Kidney (tissue), 13 donors: ENCODE measurements at regions not wholly inside any gene's neighbourhood (a gene's known extent, or its start where the extent isn't known, plus 50 kb on each side); places are given as distances from the start of the nearest gene placed in this dataset.

Source experiments
- DNase-seq, 5 donors: peaks; one replicate each; pipeline ENCODE4 v3.0.0-alpha.2; 2013 to 2020
- FAIRE-seq: peaks from 2 replicates; lab custom pipeline; 2012; peaks lifted over from hg19 to GRCh38; lab: Jason Lieb, UNC
- H3K27ac ChIP-seq, 2 donors: one replicate each; pipeline ENCODE4 v1.7.0; 2013; ENCODE audit warnings: low read depth in 2 of 2, low read length in 2 of 2, inconsistent platforms in 1 of 2
- H3K27me3 ChIP-seq: one replicate; pipeline ENCODE4 v1.7.1; 2013; ENCODE audit warnings: low read length, inconsistent platforms; ENCODE audit not compliant: control insufficient read depth, insufficient read depth
- H3K36me3 ChIP-seq, 3 donors: one replicate each; pipeline versions ENCODE4 v1.7.0 to v1.7.1; 2013; ENCODE audit warnings: low read length in 3 of 3, control low read depth in 1 of 3, inconsistent platforms in 1 of 3; ENCODE audit not compliant: insufficient read depth in 3 of 3, control insufficient read depth in 2 of 3
- H3K4me1 ChIP-seq, 3 donors: one replicate each; pipeline versions ENCODE4 v1.7.0 to v1.7.1; 2013; ENCODE audit warnings: low read length in 3 of 3, inconsistent platforms in 1 of 3, low read depth in 1 of 3; ENCODE audit not compliant: control insufficient read depth in 2 of 3, insufficient read depth in 2 of 3
- H3K4me3 ChIP-seq, 3 donors: one replicate each; pipeline versions ENCODE4 v1.7.0 to v1.8.1; 2013; ENCODE audit warnings: low read length in 3 of 3, control low read depth in 1 of 3, inconsistent platforms in 1 of 3
- H3K9ac ChIP-seq, 3 donors: one replicate each; pipeline versions ENCODE4 v1.7.0 to v1.7.1; 2013; ENCODE audit warnings: low read length in 3 of 3, control low read depth in 1 of 3, inconsistent platforms in 1 of 3
- H3K9me3 ChIP-seq, 3 donors: one replicate each; pipeline versions ENCODE4 v1.7.0 to v1.7.1; 2013; ENCODE audit warnings: low read length in 3 of 3, control low read depth in 1 of 3, inconsistent platforms in 1 of 3; ENCODE audit not compliant: control insufficient read depth in 2 of 3, insufficient read depth in 1 of 3
- CTCF ChIP-seq: IDR thresholded peaks from 3 replicates; pipeline ENCODE4 v1.5.1; 2012; ENCODE audit warnings: mild to moderate bottlenecking, moderate library complexity, borderline replicate concordance; ENCODE audit not compliant: insufficient read depth; ENCODE audit errors: extremely low read depth
- intact Hi-C: fragments of 100-400 bp; cut with DNase I; formaldehyde crosslinking; loops from one replicate; pipeline ENCODE4 v1.11.1; 2022
- donor health status: control.
- donor health status: control.
- donor health status: control.
- donor health status: control.
- donor health status: control.
- donor health status: DM: yes; HTN: yes; CAD: no.
- donor health status: Normal renal cell carcinoma (clear cell type).

GRCh38 chr10:3366735-3367405 lies 194.3 kb upstream of the PITRM1 start:
- peak; percentile 93 for FAIRE-seq
- no peak for TF ChIP-seq CTCF
- H3K27ac ChIP-seq, result no peak overlapping the region
- no peaks in the 10 kb centered on the region for H3K4me1 ChIP-seq
- no peaks in the 10 kb centered on the region for H3K36me3 ChIP-seq
- intact Hi-C loops, result no loop called here
- DNase-seq, result no peak
- no peaks in the 10 kb centered on the region for H3K9me3 ChIP-seq
- no peaks in the 10 kb centered on the region for H3K27me3 ChIP-seq
- H3K4me3 ChIP-seq, result no peak overlapping the region
- no peak overlapping the region for H3K9ac ChIP-seq

DNA sequence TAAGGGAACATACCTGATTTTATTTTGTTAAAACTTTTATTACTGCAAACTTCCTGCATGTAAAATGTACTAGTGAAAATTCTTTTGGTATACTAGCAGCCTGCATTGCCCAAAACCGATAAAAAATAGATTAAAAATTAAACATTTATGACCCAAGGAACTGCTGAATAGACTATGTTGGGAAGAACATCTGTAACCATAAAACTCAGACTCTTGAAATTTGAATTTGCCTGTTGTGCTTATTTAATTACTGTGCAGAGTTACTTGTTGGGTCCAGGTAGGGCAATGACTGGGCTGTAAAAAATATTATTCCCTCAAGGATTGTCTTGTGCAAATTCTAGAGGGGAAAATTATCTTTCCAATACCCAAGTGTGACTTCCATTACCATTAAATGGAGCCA lies 193.5 kb upstream of the PITRM1 start:
- Histone ChIP-seq H3K36me3 (no peaks in the 10 kb centered on the region), H3K27me3 (no peaks in the 10 kb centered on the region), H3K4me3 (no peak overlapping the region), H3K27ac (no peak overlapping the region), H3K9me3 (peaks cover 0 to 2% (median 0%) of the 10 kb centered on the region in 3 donors), H3K9ac (no peak overlapping the region), H3K4me1 (no peaks in the 10 kb centered on the region)
- no peak for TF ChIP-seq CTCF
- intact Hi-C loops, result no loop called here
- FAIRE-seq (no peak), DNase-seq (no peak)

DNA sequence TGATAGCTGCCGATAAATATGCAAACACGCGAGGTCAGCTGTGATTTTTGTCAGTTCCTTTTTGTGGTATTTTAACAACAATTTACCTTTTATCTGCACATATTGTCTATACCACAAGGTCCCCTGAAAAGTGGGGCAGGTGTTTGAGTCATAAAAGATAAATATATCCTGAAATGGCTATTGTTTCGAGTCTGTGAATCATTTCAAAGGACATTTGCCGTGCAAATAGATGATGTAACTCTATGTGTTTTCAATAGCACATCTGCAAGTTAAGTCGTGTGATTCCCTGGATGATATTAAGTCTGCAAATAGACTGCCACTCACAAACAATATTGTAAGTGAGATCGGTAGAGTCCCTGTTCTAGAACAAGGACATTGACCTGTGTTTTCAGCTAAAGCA lies 193.0 kb upstream of the PITRM1 start:
- intact Hi-C loops, result no loop called here
- no peak for FAIRE-seq
- Histone ChIP-seq H3K4me1 (no peaks in the 10 kb centered on the region), H3K27ac (no peak overlapping the region), H3K27me3 (no peaks in the 10 kb centered on the region), H3K36me3 (no peaks in the 10 kb centered on the region), H3K9me3 (peaks cover 0 to 3% (median 0%) of the 10 kb centered on the region in 3 donors), H3K9ac (no peak overlapping the region), H3K4me3 (no peak overlapping the region)
- no peak for TF ChIP-seq CTCF
- DNase-seq, result no peak
